Fibroblast of villous mesenchyme (primary cell): ENCODE measurements at regions not wholly inside any gene's neighbourhood (a gene's known extent, or its start where the extent isn't known, plus 50 kb on each side); places are given as distances from the start of the nearest gene placed in this dataset.

Experiments used
- DNase-seq: peaks from one replicate; pipeline ENCODE4 v3.0.0-alpha.2; 2010; ENCODE audit warnings: low read depth
- H3K4me3 ChIP-seq: 2 replicates; pipeline ENCODE4 v1.5.1; 2011; ENCODE audit warnings: low read depth, mild to moderate bottlenecking, low read length
- TF ChIP-seq, protein P1 (sequence below): IDR thresholded peaks from 2 replicates; pipeline ENCODE4 v1.5.1; 2012; ENCODE audit warnings: low read depth, mild to moderate bottlenecking, low read length; ENCODE audit not compliant: insufficient read depth

GRCh38 chr2:57681650-57682049, 365.0 kb upstream of the VRK2 start:
- no peak overlapping the region for H3K4me3 ChIP-seq
- TF ChIP-seq, protein P1, sequence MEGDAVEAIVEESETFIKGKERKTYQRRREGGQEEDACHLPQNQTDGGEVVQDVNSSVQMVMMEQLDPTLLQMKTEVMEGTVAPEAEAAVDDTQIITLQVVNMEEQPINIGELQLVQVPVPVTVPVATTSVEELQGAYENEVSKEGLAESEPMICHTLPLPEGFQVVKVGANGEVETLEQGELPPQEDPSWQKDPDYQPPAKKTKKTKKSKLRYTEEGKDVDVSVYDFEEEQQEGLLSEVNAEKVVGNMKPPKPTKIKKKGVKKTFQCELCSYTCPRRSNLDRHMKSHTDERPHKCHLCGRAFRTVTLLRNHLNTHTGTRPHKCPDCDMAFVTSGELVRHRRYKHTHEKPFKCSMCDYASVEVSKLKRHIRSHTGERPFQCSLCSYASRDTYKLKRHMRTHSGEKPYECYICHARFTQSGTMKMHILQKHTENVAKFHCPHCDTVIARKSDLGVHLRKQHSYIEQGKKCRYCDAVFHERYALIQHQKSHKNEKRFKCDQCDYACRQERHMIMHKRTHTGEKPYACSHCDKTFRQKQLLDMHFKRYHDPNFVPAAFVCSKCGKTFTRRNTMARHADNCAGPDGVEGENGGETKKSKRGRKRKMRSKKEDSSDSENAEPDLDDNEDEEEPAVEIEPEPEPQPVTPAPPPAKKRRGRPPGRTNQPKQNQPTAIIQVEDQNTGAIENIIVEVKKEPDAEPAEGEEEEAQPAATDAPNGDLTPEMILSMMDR, result no peak
- no peak for DNase-seq

GRCh38 chr2:57685032-57685431, 361.6 kb upstream of the VRK2 start:
- no peak for DNase-seq
- TF ChIP-seq, protein P1, result no peak
- no peak overlapping the region for H3K4me3 ChIP-seq

GRCh38 chr2:57692395-57692794, 354.2 kb upstream of the VRK2 start:
- TF ChIP-seq, protein P1, result no peak
- H3K4me3 ChIP-seq, result no peak overlapping the region
- DNase-seq, result no peak

DNA sequence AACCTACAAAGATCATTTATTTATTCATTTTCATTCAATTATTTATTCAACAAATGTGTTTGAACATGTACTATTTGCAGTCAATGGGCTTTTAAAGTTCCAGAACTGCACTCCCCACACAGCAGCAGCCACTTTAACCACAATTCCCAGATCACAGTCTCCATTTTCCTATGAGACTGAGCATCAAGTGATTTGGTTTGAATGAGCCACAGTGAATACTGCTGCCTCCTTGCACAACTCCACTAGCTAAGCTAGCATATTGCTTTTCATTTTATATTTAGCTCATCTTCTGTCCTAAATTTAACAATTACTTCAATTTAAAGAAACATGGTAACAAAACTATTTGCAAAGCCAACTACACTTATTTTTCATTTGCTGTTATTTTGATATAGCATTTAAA, 353.4 kb upstream of the VRK2 start:
- peak; percentile 19 for DNase-seq
- H3K4me3 ChIP-seq, result no peak overlapping the region
- TF ChIP-seq, protein P1, result no peak

- H3K4me3 ChIP-seq, result no peak overlapping the region
- DNase-seq, result no peak
- TF ChIP-seq, protein P1, result no peak
These were observed 352.6 kb upstream of the VRK2 start for GRCh38 chr2:57693965-57694364.

- DNase-seq, result peak; percentile 18
- H3K4me3 ChIP-seq, result no peak overlapping the region
- TF ChIP-seq, protein P1, result no peak
These were observed 350.6 kb upstream of the VRK2 start for GRCh38 chr2:57696016-57696415.

- no peak overlapping the region for H3K4me3 ChIP-seq
- no peak for DNase-seq
- TF ChIP-seq, protein P1, result no peak
These were observed 348.2 kb upstream of the VRK2 start for GRCh38 chr2:57698392-57698791.
